ENCODE measurements at regions not wholly inside any gene's neighbourhood (a gene's known extent, or its start where the extent isn't known, plus 50 kb on each side); places are given as distances from the start of the nearest gene placed in this dataset.
"Not testable (repeated sequence)": the region's sequence is repeated elsewhere in the genome, so short reads cannot be mapped to it uniquely, and the experiment has no call there.

DNA sequence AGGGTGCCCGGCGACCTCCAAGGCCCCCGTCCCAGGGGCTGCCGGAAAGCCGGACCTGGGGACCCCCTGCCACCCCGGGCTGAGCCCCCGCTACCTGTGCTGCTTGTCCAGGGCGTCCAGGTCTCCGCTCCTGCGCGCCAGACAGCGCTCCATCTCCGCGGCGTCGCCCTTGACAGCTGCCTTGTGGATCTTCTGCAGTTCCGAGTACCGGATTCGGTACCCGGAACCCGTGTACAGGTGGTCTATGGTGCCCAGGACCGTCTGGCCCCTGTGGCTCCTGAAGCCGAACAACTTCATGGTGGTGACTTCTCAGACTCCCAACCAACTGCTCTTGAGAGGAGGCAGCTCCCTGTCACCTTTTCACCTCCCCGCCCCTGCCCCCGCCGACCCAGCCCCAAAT lies 231.1 kb downstream of the LIPI start:
- in situ Hi-C loops (cut with MboI): not testable (repeated sequence)
- H3K4me2 ChIP-seq (ENCODE audit: insufficient read depth, low read length): peak overlapping the region; percentile 62

GRCh38 chr21:13974582-13974981 lies 236.2 kb downstream of the LIPI start:
- H3K36me3 ChIP-seq (ENCODE audit: control insufficient read depth, insufficient read depth, low read length); H3K9me1 ChIP-seq (ENCODE audit: control insufficient read depth, insufficient read depth, low read length); H3K4me3 ChIP-seq; POLR2A ChIA-PET; H3K9me3 ChIP-seq (replicated peaks; ENCODE audit: control insufficient read depth, insufficient read depth, low read depth, low read length); H3K27me3 ChIP-seq (ENCODE audit: control insufficient read depth in 2 of 2, insufficient read depth in 2 of 2, low read length in 2 of 2); BruUV-seq (replicated peaks); CTCF ChIA-PET (ENCODE audit: low intra/inter-chr PET ratio); H3K4me2 ChIP-seq (ENCODE audit: insufficient read depth, low read length); in situ Hi-C loops (cut with MboI); H4K20me1 ChIP-seq (replicated peaks; ENCODE audit: control insufficient read depth, insufficient read depth, low read length); H3K4me1 ChIP-seq (replicated peaks in 1 of 2; ENCODE audit: control insufficient read depth in 2 of 2, insufficient read depth in 2 of 2, low read length in 2 of 2); intact Hi-C loops (cut with micrococcal nuclease); H3K9ac ChIP-seq (ENCODE audit: insufficient read depth in 1 of 2, low read depth in 2 of 2, low read length in 2 of 2); H2AFZ ChIP-seq (ENCODE audit: low read depth, low read length); TF ChIP-seq ATF3 (CRISPR knock-in tag; conservative IDR thresholded peaks at IDR 0.05): not testable (repeated sequence)
- Histone ChIP-seq H3K79me2 (ENCODE audit: control insufficient read depth, insufficient read depth, low read length) (peaks cover 11% of the 10 kb centered on the region; the same call in 2 of the 3 replicates), H3K27ac (ENCODE audit: extremely low read depth, low read depth, low read length) (peak overlapping the region; percentile 66; the same call in 2 of the 3 replicates)
- DNase-seq (ENCODE audit: extremely low read depth in 1 of 4, low spot score in 3 of 4): peak in 2 of 4 experiments; percentile 11 to 60
- peak; percentile 11 for FAIRE-seq
- ATAC-seq: peak; percentile 18; the same call in 1 of the 3 replicates
- TF ChIP-seq RCOR1 (IDR thresholded peaks at IDR 0.05; ENCODE audit: borderline replicate concordance in 1 of 2, low read depth in 2 of 2, low read length in 2 of 2) (0 out of 4 replicates have a peak, but pooled peaks of 1 of the 2 experiments have one; percentile 11), RBM25 (IDR thresholded peaks at IDR 0.05; ENCODE audit: low read depth, low read length, severe bottlenecking) (peak; percentile 74), BCOR (IDR thresholded peaks at IDR 0.05) (0 out of 2 replicates have a peak, but pooled peaks have one; percentile 32), C11orf30 (IDR thresholded peaks at IDR 0.05; ENCODE audit: low read depth) (peak; percentile 84), FOXK2 (conservative IDR thresholded peaks at IDR 0.05 in 1 of 2, IDR thresholded peaks at IDR 0.05 in 1 of 2; ENCODE audit: low read depth in 2 of 2) (peak in 1 of 2 experiments; percentile 41; a peak in 1 of 4 replicates), SMARCA4 (IDR thresholded peaks at IDR 0.05) (peak; percentile 87), MAFK (IDR thresholded peaks at IDR 0.05; ENCODE audit: low read length) (peak; percentile 61; the same call in 1 of the 2 replicates), TRIM24 (IDR thresholded peaks at IDR 0.05) (peak in 1 of 2 experiments; percentile 51; a peak in 1 of 4 replicates), MAFF (IDR thresholded peaks at IDR 0.05; ENCODE audit: low read length) (peak; percentile 54), ATF3 (IDR thresholded peaks at IDR 0.05) (0 out of 2 replicates have a peak, but pooled peaks have one; percentile 27), NFE2L1 (tag; IDR thresholded peaks at IDR 0.05; ENCODE audit: borderline replicate concordance, low read depth) (peak; percentile 16; the same call in 1 of the 2 replicates), SMARCC2 (IDR thresholded peaks at IDR 0.05; ENCODE audit: low read depth) (0 out of 2 replicates have a peak, but pooled peaks have one; percentile 53), JUND (IDR thresholded peaks at IDR 0.05; ENCODE audit: borderline replicate concordance, low read depth, low read length) (peak; percentile 58), JUND (tag; IDR thresholded peaks at IDR 0.05; ENCODE audit: borderline replicate concordance, low read depth, low read length) (peak; percentile 13; the same call in 1 of the 3 replicates), NCOR1 (IDR thresholded peaks at IDR 0.05) (peak; percentile 41)

More for the DNA sequence above, 231.1 kb downstream of the LIPI start:
- Histone ChIP-seq H3K4me1 (replicated peaks in 1 of 2; ENCODE audit: control insufficient read depth in 2 of 2, insufficient read depth in 2 of 2, low read length in 2 of 2) (peaks cover 0 to 15% of the 10 kb centered on the region in 2 experiments; a peak in 3 of 5 replicates), H2AFZ (ENCODE audit: low read depth, low read length) (peak overlapping the region; percentile 80), H3K27ac (ENCODE audit: extremely low read depth, low read depth, low read length) (peak overlapping the region; percentile 16; the same call in 1 of the 3 replicates), H3K4me3 (peak overlapping the region; percentile 61), H3K79me2 (ENCODE audit: control insufficient read depth, insufficient read depth, low read length) (peaks cover 11% of the 10 kb centered on the region; the same call in 2 of the 3 replicates), H3K9ac (ENCODE audit: insufficient read depth in 1 of 2, low read depth in 2 of 2, low read length in 2 of 2) (peak overlapping the region; percentile 34 to 91; a peak in 3 of 4 replicates)
- CTCF ChIA-PET (ENCODE audit: low intra/inter-chr PET ratio); H3K9me1 ChIP-seq (ENCODE audit: control insufficient read depth, insufficient read depth, low read length); H4K20me1 ChIP-seq (replicated peaks; ENCODE audit: control insufficient read depth, insufficient read depth, low read length); BruUV-seq (replicated peaks); H3K9me3 ChIP-seq (replicated peaks; ENCODE audit: control insufficient read depth, insufficient read depth, low read depth, low read length); H3K36me3 ChIP-seq (ENCODE audit: control insufficient read depth, insufficient read depth, low read length); POLR2A ChIA-PET; H3K27me3 ChIP-seq (ENCODE audit: control insufficient read depth in 2 of 2, insufficient read depth in 2 of 2, low read length in 2 of 2); FAIRE-seq: not testable (repeated sequence)
- peak; percentile 66 for ATAC-seq
- DNase-seq (ENCODE audit: extremely low read depth in 1 of 4, low spot score in 3 of 4): peak; percentile 6 to 34 (median 9)
- intact Hi-C loops (cut with micrococcal nuclease): loop anchor here (5.0 kb wide), 1 partner anchor 157 kb away; no protein-coding TSS in a partner anchor
- TF ChIP-seq NRF1 (conservative IDR thresholded peaks at IDR 0.05 in 1 of 2, IDR thresholded peaks at IDR 0.05 in 1 of 2) (0 out of 4 replicates have a peak, but pooled peaks of 1 of the 2 experiments have one; percentile 15), CTBP1 (IDR thresholded peaks at IDR 0.05; ENCODE audit: borderline replicate concordance) (peak; percentile 58; the same call in 1 of the 2 replicates)
- WGBS (ENCODE audit: insufficient coverage, low coverage, missing lambda C conversion rate): 0% methylated on average over 18 of the region's 26 CpGs
